Stomach (tissue), 4 donors: ENCODE measurements at regions not wholly inside any gene's neighbourhood (a gene's known extent, or its start where the extent isn't known, plus 50 kb on each side); places are given as distances from the start of the nearest gene placed in this dataset.

ENCODE experiments used
- CTCF ChIP-seq, 7 experiments: fragments of 450-650 bp in 4 of 7; fragments of 200-600 bp in 3 of 7; sonication (generic) in 3 of 7; IDR thresholded peaks; one replicate each; pipeline ENCODE4 v1.5.1; 2016 to 2019; ENCODE audit warnings: antibody characterized with exemption in 7 of 7, control low read depth in 2 of 7, mild to moderate bottlenecking in 1 of 7
- EP300 ChIP-seq: sonication (generic); formaldehyde crosslinking; IDR thresholded peaks from one replicate; pipeline ENCODE4 v1.6.1; 2017; ENCODE audit warnings: antibody characterized with exemption
- POLR2AphosphoS5 ChIP-seq, 3 donors: sonication (generic); formaldehyde crosslinking; IDR thresholded peaks; one replicate each; pipeline ENCODE4 v1.6.1; 2016; ENCODE audit warnings: antibody characterized with exemption in 3 of 3

- TF ChIP-seq CTCF (IDR thresholded peaks at IDR 0.05) (no peak), POLR2AphosphoS5 (IDR thresholded peaks at IDR 0.05) (no peak), EP300 (no peak)
These were observed 80.9 kb upstream of the KYNU start for GRCh38 chr2:142796588-142796987.
